GM19468 (cell line): ENCODE measurements at regions not wholly inside any gene's neighbourhood (a gene's known extent, or its start where the extent isn't known, plus 50 kb on each side); places are given as distances from the start of the nearest gene placed in this dataset.
"Not testable (repeated sequence)": the region's sequence is repeated elsewhere in the genome, so short reads cannot be mapped to it uniquely, and the experiment has no call there.

Source experiments
- ATAC-seq: cut with Tn5 transposase; IDR thresholded peaks from one replicate; pipeline ENCODE4 v1.9.1; 2021; ENCODE audit warnings: mild to moderate bottlenecking, moderate library complexity, moderate number of reproducible peaks; ENCODE audit not compliant: unreplicated experiment; ENCODE audit errors: extremely low read depth

- ATAC-seq, result not testable (repeated sequence)
These were observed 4092.8 kb upstream of the TPTE start for GRCh38 chr21:6428498-6429092.

GRCh38 chr21:6429924-6430323, 4091.5 kb upstream of the TPTE start:
- not testable (repeated sequence) for ATAC-seq

- not testable (repeated sequence) for ATAC-seq
These were observed 4088.2 kb upstream of the TPTE start for GRCh38 chr21:6433149-6433548.

GRCh38 chr21:6436205-6436604, 4085.2 kb upstream of the TPTE start:
- not testable (repeated sequence) for ATAC-seq

- not testable (repeated sequence) for ATAC-seq
These were observed 4084.2 kb upstream of the TPTE start for GRCh38 chr21:6436971-6437833.

- ATAC-seq, result not testable (repeated sequence)
These were observed 4083.6 kb upstream of the TPTE start for GRCh38 chr21:6437834-6438187.

- not testable (repeated sequence) for ATAC-seq
These were observed 4082.3 kb upstream of the TPTE start for GRCh38 chr21:6439058-6439457.

GRCh38 chr21:6454648-6455340, 4066.6 kb upstream of the TPTE start:
- ATAC-seq, result not testable (repeated sequence)

GRCh38 chr21:6456011-6456661, 4065.2 kb upstream of the TPTE start:
- not testable (repeated sequence) for ATAC-seq

GRCh38 chr21:6459761-6460160, 4061.6 kb upstream of the TPTE start:
- ATAC-seq, result not testable (repeated sequence)

GRCh38 chr21:6461358-6461757, 4060.0 kb upstream of the TPTE start:
- not testable (repeated sequence) for ATAC-seq

GRCh38 chr21:6464419-6464818, 4057.0 kb upstream of the TPTE start:
- not testable (repeated sequence) for ATAC-seq

GRCh38 chr21:6466081-6466698, 4055.2 kb upstream of the TPTE start:
- not testable (repeated sequence) for ATAC-seq

- not testable (repeated sequence) for ATAC-seq
These were observed 4054.7 kb upstream of the TPTE start for GRCh38 chr21:6466707-6467106.

- not testable (repeated sequence) for ATAC-seq
These were observed 4054.1 kb upstream of the TPTE start for GRCh38 chr21:6467189-6467774.

- not testable (repeated sequence) for ATAC-seq
These were observed 4053.5 kb upstream of the TPTE start for GRCh38 chr21:6467907-6468306.

GRCh38 chr21:6468331-6468860, 4053.0 kb upstream of the TPTE start:
- not testable (repeated sequence) for ATAC-seq

- ATAC-seq, result not testable (repeated sequence)
These were observed 4047.0 kb upstream of the TPTE start for GRCh38 chr21:6474250-6474968.

GRCh38 chr21:6481116-6481515, 4040.3 kb upstream of the TPTE start:
- ATAC-seq, result not testable (repeated sequence)
